ENCODE measurements at regions not wholly inside any gene's neighbourhood (a gene's known extent, or its start where the extent isn't known, plus 50 kb on each side); places are given as distances from the start of the nearest gene placed in this dataset.

DNA sequence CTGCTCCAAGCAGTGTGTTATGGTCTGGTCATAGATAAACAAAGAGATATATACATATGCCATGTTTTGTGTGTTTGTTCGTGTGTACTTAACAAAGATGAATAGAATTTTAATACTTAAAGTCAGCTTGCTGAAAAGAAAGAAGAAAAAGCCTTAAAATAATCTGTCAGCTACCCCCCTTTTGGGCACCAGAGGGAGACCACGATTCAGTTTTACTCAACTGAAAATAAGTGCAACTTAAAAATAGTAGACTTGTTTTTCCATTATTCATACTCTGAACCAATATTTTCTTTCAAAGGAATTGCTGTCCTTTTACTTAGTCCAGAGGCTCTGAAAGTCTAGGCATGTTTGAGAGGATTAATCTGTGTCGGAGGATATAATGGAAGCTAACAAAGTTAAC lies 181.7 kb upstream of the AGTR2 start:
- TF ChIP-seq POLR2A (IDR thresholded peaks at IDR 0.05; ENCODE audit: low read depth, low read length) = no peak
- no peak for TF ChIP-seq TAF1 (IDR thresholded peaks at IDR 0.05; ENCODE audit: borderline replicate concordance, low read depth, low read length)
- TF ChIP-seq POLR2AphosphoS5 (IDR thresholded peaks at IDR 0.05; ENCODE audit: low read depth, low read length) = no peak

Measured in GM12892 (cell line).